ENCODE measurements at regions not wholly inside any gene's neighbourhood (a gene's known extent, or its start where the extent isn't known, plus 50 kb on each side); places are given as distances from the start of the nearest gene placed in this dataset.

GRCh38 chr3:44146073-44146472 is 95.6 kb upstream of the TOPAZ1 start:
- no peak for TF ChIP-seq CTCF (conservative IDR thresholded peaks at IDR 0.05; ENCODE audit: low read depth in 2 of 2)
- no peak for TF ChIP-seq REST (IDR thresholded peaks at IDR 0.05; ENCODE audit: unreplicated experiment)
